MCF 10A (cell line): ENCODE measurements at regions not wholly inside any gene's neighbourhood (a gene's known extent, or its start where the extent isn't known, plus 50 kb on each side); places are given as distances from the start of the nearest gene placed in this dataset.

Experiments used
- BruUV-seq: library from RNA; stranded (reverse); fragments of 400-500 nt; replicated peaks from 2 replicates; lab custom pipeline; 2021; lab: Mats Ljungman, UMichigan
- CTCF ChIA-PET: fragments of 300-600 bp; sonication (Branson Sonifier 250); formaldehyde crosslinking; extraction: SDS; loops from one replicate; lab custom pipeline; 2021; ENCODE audit warnings: antibody characterized with exemption, inconsistent platforms; lab: Yijun Ruan, JAX
- POLR2A ChIA-PET: fragments of 300-600, 350-650 bp; sonication (Branson Sonifier 250); formaldehyde crosslinking; extraction: SDS; loops from one replicate; lab custom pipeline; 2020; ENCODE audit warnings: antibody characterized with exemption, inconsistent platforms; lab: Yijun Ruan, JAX
- DNase-seq: peaks from one replicate; pipeline ENCODE4 v3.0.0-alpha.2; 2018; ENCODE audit not compliant: unreplicated experiment
- H3K27ac Mint-ChIP-seq: one replicate; pipeline ENCODE4 v1.8.0; 2022; ENCODE audit warnings: mild to moderate bottlenecking, low read depth, mixed read lengths; ENCODE audit not compliant: unreplicated experiment
- H3K27me3 Mint-ChIP-seq: one replicate; pipeline ENCODE4 v1.8.0; 2022; ENCODE audit warnings: mixed read lengths; ENCODE audit not compliant: insufficient read depth, unreplicated experiment
- H3K36me3 Mint-ChIP-seq: one replicate; pipeline ENCODE4 v1.8.0; 2022; ENCODE audit warnings: mild to moderate bottlenecking, moderate library complexity, mixed read lengths; ENCODE audit not compliant: insufficient read depth, unreplicated experiment
- H3K4me1 Mint-ChIP-seq: one replicate; pipeline ENCODE4 v1.8.0; 2022; ENCODE audit warnings: mixed read lengths; ENCODE audit not compliant: insufficient read depth, unreplicated experiment
- H3K4me3 Mint-ChIP-seq: one replicate; pipeline ENCODE4 v1.8.0; 2022; ENCODE audit warnings: mild to moderate bottlenecking, moderate library complexity, mixed read lengths; ENCODE audit not compliant: unreplicated experiment
- H3K9me3 Mint-ChIP-seq: one replicate; pipeline ENCODE4 v1.8.0; 2022; ENCODE audit warnings: mixed read lengths; ENCODE audit not compliant: unreplicated experiment
- intact Hi-C: fragments of 100-400 bp; cut with micrococcal nuclease; formaldehyde crosslinking; loops from 2 replicates; pipeline ENCODE4 v1.14.1; 2022
- TF ChIP-seq, protein P1 (sequence below): fragments of 200-600 bp; IDR thresholded peaks from one replicate; pipeline ENCODE4 v1.8.0; 2022; ENCODE audit warnings: antibody characterized with exemption, mild to moderate bottlenecking; ENCODE audit not compliant: unreplicated experiment

DNA sequence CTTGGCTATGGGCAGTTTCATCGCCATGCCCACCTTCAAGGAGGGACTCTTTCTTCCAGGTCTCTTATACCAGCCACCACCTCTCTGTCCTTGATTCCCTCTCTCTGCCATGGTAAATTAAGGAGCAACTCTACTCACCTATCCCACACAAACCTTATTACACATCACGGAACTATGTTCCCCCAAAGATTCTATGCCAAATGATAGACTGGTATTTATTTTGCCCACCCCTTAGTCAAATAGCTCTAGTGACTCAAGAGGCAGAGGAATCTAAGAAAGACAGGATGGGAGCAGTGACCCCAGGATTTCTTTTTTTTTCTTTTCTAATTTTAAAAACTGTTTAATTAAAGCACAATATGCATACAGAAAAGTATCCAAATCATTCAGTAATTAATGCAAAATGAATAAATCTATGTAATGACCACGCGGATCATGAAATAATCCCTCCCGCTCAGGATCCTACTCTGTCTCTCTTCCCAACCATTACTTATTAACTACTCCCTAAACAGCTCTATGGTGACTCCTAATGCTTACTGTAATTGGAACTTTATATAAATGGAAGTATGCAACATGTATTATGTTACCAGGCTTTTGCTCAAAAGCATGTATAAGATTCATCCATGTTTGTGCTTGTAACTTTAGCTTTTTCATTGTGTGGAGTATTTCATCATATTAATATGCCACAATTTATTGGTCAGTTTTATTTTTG lies 410.8 kb upstream of the RASGRP1 start:
- no peak for DNase-seq
- no peaks in the 10 kb centered on the region for H3K27me3 Mint-ChIP-seq
- no peaks in the 10 kb centered on the region for H3K4me1 Mint-ChIP-seq
- intact Hi-C loops, result no loop called here
- no peak overlapping the region for H3K4me3 Mint-ChIP-seq
- POLR2A ChIA-PET, result no interaction called here
- TF ChIP-seq, protein P1, sequence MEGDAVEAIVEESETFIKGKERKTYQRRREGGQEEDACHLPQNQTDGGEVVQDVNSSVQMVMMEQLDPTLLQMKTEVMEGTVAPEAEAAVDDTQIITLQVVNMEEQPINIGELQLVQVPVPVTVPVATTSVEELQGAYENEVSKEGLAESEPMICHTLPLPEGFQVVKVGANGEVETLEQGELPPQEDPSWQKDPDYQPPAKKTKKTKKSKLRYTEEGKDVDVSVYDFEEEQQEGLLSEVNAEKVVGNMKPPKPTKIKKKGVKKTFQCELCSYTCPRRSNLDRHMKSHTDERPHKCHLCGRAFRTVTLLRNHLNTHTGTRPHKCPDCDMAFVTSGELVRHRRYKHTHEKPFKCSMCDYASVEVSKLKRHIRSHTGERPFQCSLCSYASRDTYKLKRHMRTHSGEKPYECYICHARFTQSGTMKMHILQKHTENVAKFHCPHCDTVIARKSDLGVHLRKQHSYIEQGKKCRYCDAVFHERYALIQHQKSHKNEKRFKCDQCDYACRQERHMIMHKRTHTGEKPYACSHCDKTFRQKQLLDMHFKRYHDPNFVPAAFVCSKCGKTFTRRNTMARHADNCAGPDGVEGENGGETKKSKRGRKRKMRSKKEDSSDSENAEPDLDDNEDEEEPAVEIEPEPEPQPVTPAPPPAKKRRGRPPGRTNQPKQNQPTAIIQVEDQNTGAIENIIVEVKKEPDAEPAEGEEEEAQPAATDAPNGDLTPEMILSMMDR, result no peak
- BruUV-seq, result no TSS peak
- CTCF ChIA-PET, result no interaction called here
- H3K9me3 Mint-ChIP-seq, result peaks cover 6% of the 10 kb centered on the region
- H3K36me3 Mint-ChIP-seq, result no peaks in the 10 kb centered on the region
- no peak overlapping the region for H3K27ac Mint-ChIP-seq

- no TSS peak for BruUV-seq
- no peaks in the 10 kb centered on the region for H3K36me3 Mint-ChIP-seq
- intact Hi-C loops, result loop anchor here (1.0 to 5.0 kb wide), 3 partner anchors 174 to 590 kb away; partner anchors contain the start of gene THBS1
- ChIA-PET POLR2A (interaction anchor here (0.6 kb wide), 1 partner anchor 109 kb away, joined by 3 read pairs; no protein-coding TSS in a partner anchor), CTCF (interaction anchor here (0.6 to 6.5 kb wide), 27 partner anchors 9 to 1389 kb away, joined by 3 to 65 read pairs (median 3); partner anchors contain the start of gene THBS1)
- no peak overlapping the region for H3K4me3 Mint-ChIP-seq
- TF ChIP-seq, protein P1, result peak; percentile 41
- no peaks in the 10 kb centered on the region for H3K9me3 Mint-ChIP-seq
- peaks cover 10% of the 10 kb centered on the region for H3K4me1 Mint-ChIP-seq
- peak; percentile 52 for DNase-seq
- H3K27me3 Mint-ChIP-seq, result no peaks in the 10 kb centered on the region
- H3K27ac Mint-ChIP-seq, result no peak overlapping the region
Measured at GRCh38 chr15:38991126-38991525, 426.5 kb upstream of the RASGRP1 start.

DNA sequence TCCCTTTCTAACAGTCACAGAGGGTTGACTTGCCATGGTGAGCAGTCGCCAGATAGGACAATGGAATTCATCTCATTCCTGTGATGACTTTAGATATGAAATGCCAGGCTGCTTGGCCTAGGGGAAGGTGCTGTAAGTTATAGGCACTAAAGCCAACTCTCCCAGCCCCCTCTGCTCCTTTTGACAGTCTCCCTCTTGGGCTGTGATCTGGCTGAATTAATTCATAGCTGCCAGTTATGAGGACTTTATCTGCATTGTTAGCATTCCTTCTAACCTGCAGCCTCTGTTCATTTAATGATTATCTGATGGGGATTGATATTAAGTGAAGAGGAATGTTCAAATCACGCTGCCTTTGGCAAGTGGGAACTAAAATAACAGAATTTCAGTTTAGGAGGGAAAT lies 427.1 kb upstream of the RASGRP1 start:
- Mint-ChIP-seq H3K27me3 (no peaks in the 10 kb centered on the region), H3K27ac (no peak overlapping the region), H3K36me3 (no peaks in the 10 kb centered on the region), H3K9me3 (no peaks in the 10 kb centered on the region), H3K4me1 (peaks cover 15% of the 10 kb centered on the region), H3K4me3 (no peak overlapping the region)
- intact Hi-C loops, result loop anchor here (1.0 to 5.0 kb wide), 3 partner anchors 174 to 589 kb away; partner anchors contain the start of gene THBS1
- no TSS peak for BruUV-seq
- ChIA-PET CTCF (interaction anchor here (0.6 to 6.5 kb wide), 20 partner anchors 9 to 1389 kb away, joined by 3 to 65 read pairs (median 3); partner anchors contain the start of gene THBS1), POLR2A (no interaction called here)
- TF ChIP-seq, protein P1, result no peak
- no peak for DNase-seq

GRCh38 chr15:38992506-38992905 lies 427.9 kb upstream of the RASGRP1 start:
- CTCF ChIA-PET, result interaction anchor here (0.9 to 6.5 kb wide), 6 partner anchors 31 to 285 kb away, joined by 3 to 65 read pairs (median 6); no protein-coding TSS in a partner anchor
- Mint-ChIP-seq H3K27ac (no peak overlapping the region), H3K27me3 (no peaks in the 10 kb centered on the region), H3K4me3 (no peak overlapping the region), H3K4me1 (peaks cover 19% of the 10 kb centered on the region), H3K36me3 (no peaks in the 10 kb centered on the region), H3K9me3 (no peaks in the 10 kb centered on the region)
- DNase-seq, result no peak
- intact Hi-C loops, result loop anchor here (5.0 kb wide), 1 partner anchor 285 kb away; no protein-coding TSS in a partner anchor
- POLR2A ChIA-PET, result no interaction called here
- BruUV-seq, result no TSS peak
- TF ChIP-seq, protein P1, result no peak
